HG03558 (cell line): ENCODE measurements at regions not wholly inside any gene's neighbourhood (a gene's known extent, or its start where the extent isn't known, plus 50 kb on each side); places are given as distances from the start of the nearest gene placed in this dataset.

Experiments
- ATAC-seq: cut with Tn5 transposase; IDR thresholded peaks from one replicate; pipeline ENCODE4 v1.9.1; 2021; ENCODE audit warnings: moderate number of reproducible peaks; ENCODE audit not compliant: unreplicated experiment; ENCODE audit errors: extremely low read depth

DNA sequence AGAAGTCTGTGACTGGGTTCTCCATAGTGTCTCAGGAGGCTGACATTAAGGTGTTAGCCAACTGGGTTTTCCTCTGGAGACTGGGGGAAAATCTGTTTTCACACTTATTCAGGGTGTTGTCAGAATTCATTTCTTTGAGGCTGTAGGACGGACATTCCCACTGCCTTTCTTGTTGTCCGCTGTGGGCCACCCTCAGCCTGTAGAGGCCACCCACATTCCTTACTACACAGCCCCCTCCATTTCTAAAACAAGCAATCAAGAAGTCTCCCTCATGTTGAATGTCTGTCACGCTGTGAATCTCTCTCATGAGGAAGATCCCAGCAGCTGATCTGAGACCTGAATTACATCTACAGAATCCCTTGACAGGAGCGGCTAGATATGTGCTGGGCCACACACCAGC is 295.5 kb upstream of the RUNX1 start:
- no peak for ATAC-seq

DNA sequence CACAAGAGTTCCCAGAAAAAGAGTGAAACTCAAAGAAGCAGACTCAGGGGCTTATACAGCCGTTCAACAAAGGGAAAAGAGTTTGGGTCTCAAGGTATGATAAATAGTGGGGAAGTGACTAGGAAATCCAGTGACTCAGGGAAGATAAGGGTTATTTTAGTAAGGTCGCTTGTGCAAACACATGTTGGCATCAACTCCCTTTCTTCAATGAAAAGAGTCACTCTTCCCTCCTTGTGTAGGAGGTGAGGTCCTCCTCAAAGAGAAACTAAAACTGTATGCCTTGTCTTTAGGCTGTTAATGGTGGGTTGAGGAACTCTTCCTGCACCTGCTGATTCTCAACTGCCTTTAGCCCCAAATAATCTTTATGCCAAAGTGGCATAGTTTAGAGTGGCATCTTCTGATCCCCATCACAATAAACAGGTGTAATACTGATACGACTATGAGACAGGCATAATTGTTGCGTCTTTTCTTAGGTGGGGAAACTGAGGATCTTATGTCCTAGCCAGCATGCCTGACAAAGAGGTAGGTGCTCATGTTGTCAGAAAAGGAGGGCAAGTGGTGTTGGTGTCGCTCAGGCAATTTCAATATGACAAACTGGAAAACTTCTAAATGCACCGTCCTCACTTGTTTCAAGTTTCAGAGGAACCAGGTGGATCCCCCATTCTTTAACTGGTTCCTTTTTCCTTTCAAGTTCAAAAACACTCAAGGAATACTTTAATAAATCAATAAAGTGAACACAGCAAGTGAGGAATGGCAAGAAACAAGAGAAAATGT is 294.1 kb upstream of the RUNX1 start:
- no peak for ATAC-seq

DNA sequence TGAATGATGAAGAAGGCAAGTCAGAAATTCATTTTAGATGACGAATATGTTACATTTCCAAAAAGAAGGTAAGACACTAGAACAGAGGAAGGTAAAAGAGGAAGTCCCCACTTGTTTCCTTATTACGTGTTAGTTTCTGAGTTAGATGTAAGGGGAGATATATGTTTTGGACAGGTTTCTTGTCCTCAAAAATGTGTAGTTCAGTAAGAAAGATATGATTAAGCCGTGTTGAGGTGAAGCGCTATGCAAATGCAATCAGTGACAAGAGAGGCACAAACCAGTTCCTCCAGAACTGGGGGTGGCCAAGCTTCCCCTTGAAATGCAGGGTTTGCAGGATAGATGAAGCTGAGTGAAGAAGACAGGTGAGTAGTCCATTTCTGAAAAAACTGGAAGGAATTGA is 293.3 kb upstream of the RUNX1 start:
- no peak for ATAC-seq

DNA sequence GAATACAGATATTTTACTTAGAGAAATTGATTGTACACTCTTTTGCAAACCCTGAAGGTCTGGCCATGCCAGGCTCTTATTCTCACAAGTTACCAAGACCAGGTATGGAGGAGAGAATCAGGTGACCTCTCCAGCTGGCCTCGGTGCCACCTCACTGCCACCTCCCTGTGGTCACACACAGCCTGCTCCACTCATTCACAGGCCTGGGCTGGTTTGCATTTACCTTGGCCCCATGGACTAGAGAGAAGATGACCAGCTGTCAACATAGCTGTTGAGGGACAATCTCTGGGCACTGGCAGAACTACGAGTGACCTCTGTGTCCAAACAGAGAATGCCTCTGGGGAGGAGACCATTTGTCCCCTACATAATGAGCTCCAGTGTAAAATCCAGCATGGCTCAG is 291.2 kb upstream of the RUNX1 start:
- ATAC-seq: no peak

DNA sequence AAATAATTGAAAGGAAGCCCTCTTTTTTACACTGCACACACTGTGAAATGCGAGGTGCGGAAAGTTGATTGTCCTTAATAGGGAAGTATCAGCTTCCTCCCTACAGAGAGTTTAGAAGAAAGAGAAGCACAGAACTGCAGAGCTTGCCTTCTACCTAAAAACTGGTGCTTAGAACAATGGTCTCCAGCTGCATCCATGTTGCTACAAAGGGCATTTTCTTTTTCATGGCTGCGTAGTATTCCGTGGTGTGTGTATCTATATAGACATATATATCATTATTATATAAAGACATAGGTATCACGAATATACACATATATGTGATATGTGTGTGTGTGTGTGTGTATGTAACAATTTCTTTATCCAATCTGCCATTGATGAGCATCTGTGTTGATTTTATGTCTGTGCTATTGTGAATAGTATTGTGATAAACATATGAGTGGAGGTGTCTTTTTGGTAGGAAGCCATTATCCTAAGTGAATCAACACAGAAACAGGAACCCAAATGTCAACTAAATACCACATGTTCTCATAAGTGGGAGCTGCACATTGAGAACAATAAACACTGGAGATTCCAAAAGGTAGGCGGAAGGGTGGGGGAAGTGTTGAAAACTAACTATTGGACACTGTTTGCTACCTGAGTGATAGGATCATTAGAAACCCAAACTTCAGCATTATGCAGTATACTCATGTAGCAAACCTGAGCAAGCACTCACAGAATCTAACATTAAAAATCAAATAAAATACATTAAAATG is 290.0 kb upstream of the RUNX1 start:
- no peak for ATAC-seq

DNA sequence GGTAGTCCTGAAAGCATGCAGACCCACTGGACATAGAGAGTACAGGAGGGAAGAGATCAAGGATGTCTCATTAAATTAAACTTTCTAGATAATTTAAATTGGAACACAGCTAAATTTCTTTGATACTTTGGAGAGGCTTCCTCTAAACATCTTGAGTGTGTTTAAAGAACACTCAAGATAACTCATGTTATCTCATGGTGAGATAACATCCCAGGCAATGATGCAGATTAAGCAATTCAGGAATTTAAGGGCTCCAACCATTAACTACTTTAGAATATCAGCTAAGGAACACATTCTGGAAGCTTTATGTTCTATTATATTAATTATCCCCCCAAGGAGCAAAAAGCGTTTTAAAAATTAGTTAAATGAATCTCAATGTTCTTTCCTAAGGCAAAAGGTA is 289.2 kb upstream of the RUNX1 start:
- ATAC-seq: no peak

DNA sequence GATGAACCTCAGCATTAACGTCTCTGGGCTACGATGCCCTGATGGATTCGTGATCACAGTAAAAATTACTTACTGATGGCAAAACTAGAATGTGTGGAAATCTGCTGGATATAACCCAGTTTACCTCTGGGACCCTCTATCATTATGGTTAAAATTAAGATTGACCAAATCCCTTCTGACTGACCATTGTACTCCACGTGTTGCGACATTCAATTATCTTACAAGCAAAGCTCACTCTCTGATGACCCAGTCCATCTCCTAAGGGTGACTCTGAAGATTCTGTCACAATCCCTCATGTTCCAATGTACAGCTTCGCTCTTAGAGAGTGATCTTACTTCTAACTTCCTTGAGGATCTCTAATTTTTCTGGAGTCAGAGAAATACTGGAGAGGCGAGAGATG is 288.5 kb upstream of the RUNX1 start:
- no peak for ATAC-seq

DNA sequence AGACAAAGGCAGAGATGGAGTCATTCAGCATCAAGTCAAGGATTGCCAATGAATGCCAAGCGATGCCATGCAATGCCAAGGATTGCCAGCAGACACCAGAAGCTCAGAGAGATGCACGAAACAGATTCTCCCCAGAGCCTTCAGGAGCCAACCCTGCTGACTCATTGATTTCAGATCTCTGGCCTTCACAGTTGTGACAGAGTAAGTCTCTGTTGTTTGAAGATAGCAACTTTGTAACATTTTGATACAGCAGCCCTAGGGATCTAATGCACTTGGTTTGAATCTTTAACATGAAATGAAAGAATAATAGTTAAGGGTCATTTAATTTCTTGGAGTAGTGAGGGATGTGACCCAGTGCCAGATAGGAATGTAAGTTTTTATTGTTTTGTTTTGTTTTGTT is 287.4 kb upstream of the RUNX1 start:
- ATAC-seq: no peak

DNA sequence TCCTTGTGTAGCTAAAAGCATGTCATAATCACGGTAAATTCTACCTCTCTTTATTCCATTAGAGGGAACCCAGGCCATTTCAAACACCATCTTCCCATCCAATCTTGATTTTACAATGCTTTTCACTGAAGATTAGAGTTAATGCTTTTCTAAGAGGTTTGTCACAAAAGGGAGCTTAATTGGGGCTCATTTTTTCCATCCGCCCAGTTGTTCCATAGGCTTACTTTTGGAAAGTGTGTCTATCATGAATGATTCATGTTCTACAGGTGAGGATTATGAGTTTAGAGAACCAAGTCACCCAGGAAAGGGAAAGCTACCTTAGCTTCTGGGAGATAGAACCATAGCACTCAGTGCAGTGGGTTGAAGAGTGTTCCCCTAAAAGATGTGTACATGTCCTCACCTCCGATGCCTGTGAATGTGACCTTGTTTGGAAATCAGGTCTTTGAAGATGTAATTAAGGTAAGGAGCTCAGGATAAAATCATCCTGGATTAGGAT is 286.9 kb upstream of the RUNX1 start:
- no peak for ATAC-seq

DNA sequence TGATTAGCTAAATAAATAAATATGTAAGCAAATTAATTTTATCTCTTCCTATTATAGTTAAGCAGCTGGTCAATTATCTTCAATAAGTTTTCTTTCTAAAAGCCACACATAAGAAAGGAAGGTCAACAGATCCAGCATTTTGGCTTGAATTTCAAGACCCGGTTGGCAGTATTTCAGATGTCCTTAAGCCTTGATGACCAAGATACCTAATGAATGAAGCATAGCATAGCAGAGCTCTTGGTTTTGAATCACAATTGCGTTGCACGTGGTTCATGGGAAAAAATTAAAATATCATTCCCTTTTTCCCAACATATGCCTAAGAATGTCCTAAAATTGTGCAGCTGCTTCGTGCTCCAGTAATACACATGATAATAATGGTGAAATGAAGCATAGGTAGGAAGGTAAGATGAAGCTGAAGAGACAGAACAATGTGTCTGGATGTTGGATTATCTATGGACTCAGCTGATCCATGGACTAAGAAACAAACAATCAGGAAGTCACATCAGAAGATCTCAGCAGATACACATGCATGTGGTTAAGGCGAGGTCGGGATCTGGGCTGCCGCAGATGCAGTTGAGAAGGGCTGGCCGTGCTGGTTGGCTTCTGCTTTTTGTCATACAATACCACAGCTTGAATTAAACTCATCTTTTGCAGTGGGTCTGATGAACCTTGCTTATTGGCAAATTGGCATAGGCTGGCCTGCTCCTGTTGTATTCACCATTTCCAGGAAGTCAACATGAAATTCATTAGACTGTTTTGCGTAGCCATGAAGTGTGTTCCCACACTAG is 284.9 kb upstream of the RUNX1 start:
- ATAC-seq: no peak

DNA sequence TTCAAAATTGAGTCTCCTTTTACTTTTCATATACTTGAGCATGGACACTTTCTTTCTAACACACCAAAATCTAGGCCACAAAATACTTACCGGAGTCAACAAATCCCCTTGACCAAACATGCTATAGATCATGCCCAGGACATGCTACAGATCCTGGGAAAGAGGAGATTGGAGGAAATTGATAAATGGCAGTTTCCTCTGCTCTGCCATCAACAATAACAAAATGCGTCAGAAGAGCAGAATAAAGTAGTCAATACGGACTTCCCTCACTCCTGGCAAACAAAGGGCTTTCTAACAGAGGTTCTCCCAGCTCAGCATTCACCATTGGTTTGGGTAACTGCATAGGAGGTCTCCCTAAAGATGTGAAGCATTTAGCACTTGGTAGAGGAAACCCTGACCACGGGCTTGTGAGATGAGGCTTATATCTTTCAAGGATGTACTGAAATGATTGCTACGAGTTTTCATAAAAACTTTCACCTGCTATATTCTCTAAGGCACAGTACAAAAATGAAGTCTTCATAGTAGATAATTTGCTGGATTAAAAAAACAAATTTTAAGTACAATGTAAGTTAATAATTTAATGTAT is 283.8 kb upstream of the RUNX1 start:
- ATAC-seq: no peak

DNA sequence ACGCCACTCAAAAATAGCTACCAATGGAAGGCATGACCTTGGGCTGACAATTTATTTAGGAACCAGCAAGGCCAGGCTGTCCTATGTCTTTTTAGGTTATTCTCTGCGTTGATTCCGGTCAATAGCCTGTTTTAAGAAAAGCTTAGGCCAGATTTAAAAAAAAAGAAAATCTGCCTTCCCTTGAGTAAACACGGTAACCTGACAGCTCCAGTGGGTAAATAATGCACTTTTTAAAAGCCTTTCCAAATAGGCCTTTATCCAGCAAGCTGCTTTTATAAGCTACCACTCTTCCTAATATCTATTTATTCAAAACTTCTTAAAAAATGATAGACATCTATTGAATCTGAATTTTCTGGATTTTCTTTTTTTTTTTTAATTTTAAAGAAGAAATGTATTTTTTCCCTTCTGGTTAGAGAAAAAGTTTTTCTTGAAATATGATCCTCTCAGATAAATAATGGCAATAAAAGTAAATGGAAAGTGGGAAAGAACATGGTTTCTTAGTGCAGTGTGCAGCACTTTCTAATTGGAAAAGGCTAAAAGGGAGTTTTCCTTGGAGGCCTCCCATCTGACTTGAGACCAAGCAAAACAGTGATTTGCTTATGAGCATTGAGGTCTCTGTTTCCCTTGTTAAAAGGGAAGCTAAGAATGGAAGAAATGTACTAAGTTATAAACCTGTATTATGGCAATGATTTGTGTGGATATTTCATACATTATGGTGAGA is 281.0 kb upstream of the RUNX1 start:
- no peak for ATAC-seq

DNA sequence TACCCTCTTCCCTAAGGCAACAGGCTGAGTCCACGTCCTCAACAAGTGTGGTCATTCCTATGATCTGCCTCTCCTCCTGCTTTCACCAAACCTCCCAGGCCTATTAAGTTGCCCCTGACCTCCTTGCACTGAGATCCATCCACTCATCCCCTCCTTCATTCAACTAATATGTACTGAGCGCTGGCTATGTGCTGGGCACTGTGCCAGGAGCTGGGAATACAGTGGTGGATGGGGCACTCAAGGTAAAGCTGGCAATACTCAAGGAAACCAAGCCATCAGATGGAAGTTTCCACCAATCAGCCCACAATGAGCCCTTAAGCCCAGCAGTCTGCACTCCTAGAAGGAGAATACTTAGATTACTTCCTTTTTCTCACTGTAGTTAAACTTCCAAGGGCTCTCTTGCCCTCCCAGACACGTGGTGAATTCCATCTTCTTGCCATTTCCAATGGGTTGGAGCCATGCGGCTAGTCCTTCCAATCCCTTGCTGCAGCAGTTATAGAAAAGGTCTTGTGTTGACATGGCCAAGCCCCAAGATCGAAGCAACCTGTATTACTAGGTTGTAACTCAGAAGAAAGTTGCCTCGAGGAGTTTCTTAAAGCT is 279.9 kb upstream of the RUNX1 start:
- ATAC-seq: no peak

DNA sequence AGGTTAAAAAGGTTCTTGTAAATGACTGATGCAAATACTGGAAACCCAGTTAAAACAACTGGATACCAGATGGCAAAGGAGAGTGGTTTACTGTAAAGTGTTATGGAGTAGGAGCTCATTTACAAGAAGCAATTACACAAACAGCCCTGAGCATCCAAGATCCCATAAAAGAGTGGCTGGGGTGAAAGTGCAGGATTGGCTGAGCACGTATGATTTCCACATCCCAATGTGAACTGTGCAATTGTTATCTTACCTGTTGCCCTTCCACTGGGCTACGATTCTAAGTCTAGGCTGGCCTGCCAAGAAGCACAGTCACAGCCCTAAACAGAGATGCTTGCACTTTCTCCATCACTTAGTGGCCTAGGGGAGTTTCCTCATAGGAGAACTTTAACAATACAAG is 277.6 kb upstream of the RUNX1 start:
- no peak for ATAC-seq

DNA sequence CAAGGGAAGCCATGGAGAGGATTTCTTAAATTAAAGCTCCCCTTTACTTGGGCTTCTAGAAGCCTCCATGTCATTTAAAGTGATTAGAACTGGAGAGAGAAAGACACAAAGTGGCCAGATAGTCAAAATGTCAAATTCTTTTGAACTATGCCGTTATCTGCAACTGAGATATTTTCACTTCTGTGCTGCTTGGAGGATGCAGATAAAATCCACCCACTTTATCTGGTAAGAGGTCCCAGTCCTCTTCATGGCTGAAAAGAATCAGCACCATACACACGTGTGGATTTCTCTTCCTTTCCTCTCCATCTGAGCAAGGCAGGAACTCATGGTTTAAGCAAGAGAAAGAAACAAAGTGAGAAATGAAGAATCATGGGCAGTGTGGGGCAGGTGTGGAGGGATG is 276.9 kb upstream of the RUNX1 start:
- ATAC-seq: no peak

DNA sequence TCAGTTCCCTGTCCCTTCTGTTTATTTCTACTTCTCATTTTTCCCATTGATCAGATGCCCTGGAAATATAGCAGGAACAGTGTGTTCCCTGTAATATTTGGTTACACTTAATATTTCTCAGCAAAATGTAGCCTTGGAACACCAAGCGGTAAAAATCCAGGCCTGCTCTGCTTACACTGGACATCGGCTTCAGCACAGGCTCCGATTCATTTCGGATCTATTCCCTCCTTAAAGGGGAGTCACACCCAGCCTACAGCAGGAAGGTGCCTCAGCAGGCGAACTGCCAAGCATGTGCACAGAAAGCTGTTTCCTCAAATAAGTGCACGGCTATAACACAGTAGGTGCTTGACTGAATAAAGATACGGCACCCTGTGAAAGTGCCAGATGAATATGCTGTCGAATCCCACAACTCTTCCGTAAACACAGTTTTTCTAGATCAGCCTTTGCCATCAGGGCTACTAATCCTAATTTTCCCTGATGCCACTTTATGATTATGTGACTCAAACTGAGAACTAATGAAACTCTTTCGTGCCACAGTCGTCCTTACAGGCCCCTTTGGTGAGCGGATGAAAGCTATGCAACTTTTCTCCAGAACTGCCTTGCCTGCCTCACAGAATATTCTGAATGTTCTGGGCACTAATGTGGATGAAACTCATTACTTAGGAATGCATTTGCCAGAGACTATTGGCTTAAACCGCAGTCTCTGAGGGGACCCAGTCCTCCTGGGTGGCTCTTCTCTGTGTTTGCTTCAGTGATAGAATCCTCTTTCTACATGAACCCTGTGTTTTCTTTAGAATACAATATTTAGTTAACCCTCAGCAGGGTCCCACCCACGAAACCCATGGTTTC is 275.5 kb upstream of the RUNX1 start:
- no peak for ATAC-seq

DNA sequence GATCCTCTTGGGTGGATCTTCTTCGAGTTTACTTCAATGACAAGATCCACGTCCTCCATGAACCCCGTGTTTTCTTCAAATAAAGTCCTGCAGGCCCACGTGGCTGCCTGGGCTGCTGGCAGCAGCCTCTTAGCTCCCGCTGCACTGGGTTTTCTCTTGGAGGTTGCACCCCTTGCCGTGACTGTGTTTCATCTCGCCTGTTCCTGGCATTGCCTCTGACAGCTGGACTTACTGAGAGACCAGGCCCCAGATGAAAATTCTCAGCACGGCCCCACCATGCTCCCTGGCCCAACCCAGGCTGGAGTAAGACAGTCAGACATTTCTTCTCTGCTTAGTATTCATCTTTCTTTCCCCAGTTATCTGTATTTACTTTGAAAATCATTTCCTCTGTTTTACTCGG is 274.8 kb upstream of the RUNX1 start:
- ATAC-seq: no peak

DNA sequence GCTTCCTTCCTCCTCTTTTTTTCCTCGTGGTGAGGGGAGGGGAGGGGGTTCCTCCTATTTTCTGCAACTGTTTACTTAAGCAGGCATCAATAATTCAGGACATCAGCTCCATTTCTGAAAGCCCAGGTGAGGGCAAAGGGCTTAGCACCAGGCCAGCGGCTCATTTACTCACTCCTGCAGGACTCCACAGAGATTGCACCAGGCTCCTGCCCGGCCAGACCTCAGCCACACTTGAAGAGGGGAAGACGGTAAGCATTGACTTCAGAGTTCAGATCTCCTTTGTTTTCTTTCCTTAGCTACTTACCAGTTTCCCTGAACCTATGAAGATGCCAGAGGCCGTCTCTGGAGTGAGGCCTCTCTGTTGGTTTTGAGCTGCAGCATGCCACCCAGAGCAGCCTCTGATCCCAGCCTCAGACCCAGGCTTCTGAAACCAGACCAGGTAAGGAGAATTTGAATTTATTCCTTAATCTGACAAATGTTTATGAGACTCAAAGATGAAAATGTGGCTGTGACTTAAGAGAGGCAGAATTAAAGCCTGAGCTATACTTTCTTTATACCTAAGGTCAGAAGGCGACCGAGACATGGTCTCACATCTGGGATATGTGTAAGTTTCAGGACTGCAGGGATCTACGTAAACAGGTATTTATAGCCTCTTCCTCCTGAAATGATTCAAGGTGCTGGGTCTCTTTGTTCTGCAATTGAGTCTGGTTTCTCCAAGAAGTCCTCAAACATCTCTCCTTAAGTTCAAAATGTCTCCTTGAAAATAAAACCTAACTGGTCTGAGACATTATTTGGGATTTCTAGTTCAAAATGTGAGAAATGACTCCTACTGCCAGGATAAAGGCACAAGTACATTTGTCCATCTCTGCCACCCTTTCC is 272.5 kb upstream of the RUNX1 start:
- ATAC-seq: no peak
